GM21515 (cell line): ENCODE measurements at regions not wholly inside any gene's neighbourhood (a gene's known extent, or its start where the extent isn't known, plus 50 kb on each side); places are given as distances from the start of the nearest gene placed in this dataset.
"Not testable (repeated sequence)": the region's sequence is repeated elsewhere in the genome, so short reads cannot be mapped to it uniquely, and the experiment has no call there.

ENCODE experiments used
- ATAC-seq: cut with Tn5 transposase; IDR thresholded peaks from one replicate; pipeline ENCODE4 v1.9.1; 2021; ENCODE audit not compliant: unreplicated experiment

GRCh38 chr7:73244782-73245311 lies 63.8 kb downstream of the NSUN5 start:
- ATAC-seq = not testable (repeated sequence)

- peak; percentile 92 for ATAC-seq
Observed at GRCh38 chr7:73234994-73235717, 73.5 kb downstream of the NSUN5 start.

- ATAC-seq = not testable (repeated sequence)
Observed at GRCh38 chr7:73225745-73226144, 82.9 kb downstream of the NSUN5 start.

DNA sequence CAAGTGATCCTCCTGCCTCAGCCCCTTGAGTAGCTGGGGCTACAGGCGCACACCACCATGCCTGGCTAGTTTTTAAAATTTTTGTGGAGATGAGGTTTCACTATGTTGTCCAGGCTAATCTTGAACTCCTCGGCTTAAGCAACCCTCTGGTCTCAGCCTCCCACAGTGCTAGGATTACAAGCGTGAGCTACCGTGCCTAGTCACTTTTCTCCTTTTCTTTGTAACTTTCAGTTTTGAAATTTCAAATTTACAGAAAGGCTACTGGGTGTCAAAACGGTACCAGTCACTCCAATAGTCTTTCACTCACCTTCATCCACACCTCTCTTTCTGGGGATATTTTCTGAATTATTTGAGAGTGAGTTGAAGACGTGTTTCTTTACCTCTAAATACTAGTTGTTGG lies 86.9 kb downstream of the NSUN5 start:
- ATAC-seq = not testable (repeated sequence)

- ATAC-seq = peak; percentile 34
Observed at GRCh38 chr7:73220766-73221370, 87.8 kb downstream of the NSUN5 start.

GRCh38 chr7:73220357-73220756 lies 88.3 kb downstream of the NSUN5 start:
- ATAC-seq = peak; percentile 72

DNA sequence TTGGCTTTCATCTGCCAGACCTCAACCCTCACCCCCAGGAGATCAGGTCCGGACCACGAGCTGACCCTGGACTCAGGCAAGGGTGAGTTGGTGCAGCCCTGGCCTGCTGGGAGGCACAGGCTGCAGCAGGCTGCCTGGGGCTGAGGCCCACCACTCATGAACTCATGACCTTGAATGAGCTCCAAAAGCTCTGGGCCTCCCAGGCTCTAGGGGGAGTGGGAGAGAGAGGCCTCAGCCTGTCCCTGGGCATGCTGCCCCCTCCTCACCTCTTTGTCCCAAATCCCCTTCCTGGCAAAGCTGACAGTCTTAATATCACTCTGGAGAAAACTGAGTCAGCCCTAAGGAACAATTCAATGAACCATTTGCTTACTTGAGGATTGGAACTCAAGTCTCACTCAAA lies 89.8 kb downstream of the NSUN5 start:
- ATAC-seq = not testable (repeated sequence)

- not testable (repeated sequence) for ATAC-seq
Observed at GRCh38 chr7:73216046-73216675, 92.5 kb downstream of the NSUN5 start.

GRCh38 chr7:73215232-73215631 lies 93.4 kb downstream of the NSUN5 start:
- not testable (repeated sequence) for ATAC-seq

- not testable (repeated sequence) for ATAC-seq
Observed at GRCh38 chr7:73214471-73214870, 94.2 kb downstream of the NSUN5 start.

DNA sequence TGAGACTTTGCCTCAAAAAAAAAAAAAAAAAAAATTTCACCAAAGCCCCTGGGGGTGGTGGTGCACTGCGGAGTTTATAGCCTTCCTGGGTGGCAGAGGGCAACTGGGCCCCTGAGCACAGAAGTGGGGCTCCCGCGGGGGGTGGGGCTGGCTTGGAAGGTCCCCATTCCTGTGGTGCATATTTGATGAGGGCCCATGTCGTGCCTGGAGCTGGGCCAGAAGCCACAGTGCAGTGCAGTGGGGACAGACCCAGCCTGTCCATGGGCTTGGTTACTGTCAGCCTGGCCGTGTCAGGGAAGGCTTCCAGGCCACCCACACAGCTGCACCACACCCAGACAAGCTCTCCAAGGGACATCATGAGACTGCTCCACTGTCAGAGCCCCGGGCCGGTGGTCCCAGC lies 95.5 kb downstream of the NSUN5 start:
- ATAC-seq = not testable (repeated sequence)

DNA sequence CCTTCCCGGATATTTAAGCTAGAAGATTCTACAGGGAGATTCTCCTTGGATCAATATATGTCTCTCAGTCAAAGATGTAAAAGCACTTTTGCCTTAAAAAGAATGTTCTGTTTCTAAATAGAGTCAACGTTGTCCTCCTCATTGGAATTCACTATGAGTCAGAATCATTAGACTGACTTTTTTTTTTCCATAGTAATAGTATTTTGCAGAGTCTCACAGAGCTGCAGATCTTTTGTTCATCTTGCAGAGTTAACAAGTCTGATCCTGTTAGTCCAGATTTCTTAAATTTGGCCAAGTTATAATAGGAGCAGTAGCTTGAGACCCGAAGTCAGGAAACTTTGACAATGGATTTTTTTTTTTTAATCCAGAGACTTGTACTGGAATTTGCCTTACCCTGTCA lies 103.0 kb downstream of the NSUN5 start:
- not testable (repeated sequence) for ATAC-seq

- ATAC-seq = not testable (repeated sequence)
Observed at GRCh38 chr7:73204898-73205297, 103.7 kb downstream of the NSUN5 start.

DNA sequence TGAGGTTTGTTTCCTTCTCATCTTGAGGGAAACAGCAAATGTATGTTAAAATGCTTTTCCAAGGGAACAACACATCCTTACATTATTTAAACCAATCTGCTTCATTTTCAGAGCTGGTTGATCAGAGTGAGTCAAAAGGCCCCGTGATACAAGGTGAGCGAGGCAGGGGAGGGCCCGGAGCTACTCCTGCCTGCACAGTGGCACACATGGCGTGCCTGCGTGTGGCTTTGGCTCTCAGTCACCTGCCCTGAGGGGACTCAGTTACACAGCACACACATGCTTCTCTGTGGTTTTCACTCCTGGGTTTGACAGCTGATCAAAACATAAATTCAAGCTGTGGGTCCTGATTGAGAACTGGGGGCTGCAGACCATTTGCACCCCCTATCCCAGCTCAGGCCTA lies 105.3 kb downstream of the NSUN5 start:
- ATAC-seq = not testable (repeated sequence)

- ATAC-seq = not testable (repeated sequence)
Observed at GRCh38 chr7:73201264-73201663, 107.4 kb downstream of the NSUN5 start.

DNA sequence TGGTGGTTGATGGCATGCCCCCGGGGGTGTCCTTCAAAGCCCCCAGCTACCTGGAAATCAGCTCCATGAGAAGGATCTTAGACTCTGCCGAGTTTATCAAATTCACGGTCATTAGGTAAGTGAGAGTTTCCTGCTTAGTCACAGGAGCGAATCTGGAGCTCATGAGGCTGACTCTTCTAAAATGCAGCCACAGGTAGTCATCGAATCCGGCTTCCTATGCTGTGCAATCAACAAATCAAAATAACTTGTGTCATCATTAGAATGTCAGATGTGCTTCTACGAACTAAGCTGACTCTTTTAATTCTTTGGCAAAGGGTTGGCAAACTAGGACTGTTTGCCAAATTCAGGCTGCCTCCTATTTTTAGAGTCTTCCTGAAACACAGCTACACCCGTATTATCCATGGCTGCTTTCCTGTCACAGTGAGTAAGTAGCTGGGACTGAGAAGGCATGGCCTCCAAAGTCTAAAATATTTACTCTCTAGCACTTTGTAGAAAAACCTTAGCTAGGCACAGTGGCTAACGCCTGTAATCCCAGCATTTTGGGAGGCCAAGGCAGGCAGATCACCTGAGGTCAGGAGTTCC lies 108.0 kb downstream of the NSUN5 start:
- ATAC-seq = not testable (repeated sequence)

DNA sequence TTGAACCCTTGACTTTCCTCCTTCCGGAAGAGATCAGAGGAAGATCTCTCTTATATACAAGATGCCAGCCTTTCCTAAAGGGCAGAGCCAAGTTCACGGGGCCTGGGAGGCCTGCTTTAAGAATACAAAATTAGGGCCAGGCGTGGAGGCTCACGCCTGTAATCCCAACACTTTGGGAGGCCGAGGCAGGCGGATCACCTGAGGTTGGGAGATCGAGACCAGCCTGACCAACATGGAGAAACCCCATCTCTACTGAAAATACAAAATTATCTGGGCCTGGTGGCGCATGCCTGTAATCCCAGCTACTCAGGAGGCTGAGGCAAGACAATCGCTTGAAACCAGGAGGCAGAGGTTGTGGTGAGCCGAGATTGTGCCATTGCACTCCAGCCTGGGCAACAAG lies 108.2 kb upstream of the SPDYE9 start:
- not testable (repeated sequence) for ATAC-seq

GRCh38 chr7:73190483-73191155 lies 104.8 kb upstream of the SPDYE9 start:
- ATAC-seq = not testable (repeated sequence)

- ATAC-seq = not testable (repeated sequence)
Observed at GRCh38 chr7:73188287-73188686, 102.4 kb upstream of the SPDYE9 start.

GRCh38 chr7:73186589-73187309 lies 100.9 kb upstream of the SPDYE9 start:
- ATAC-seq = not testable (repeated sequence)
